SK-N-MC (cell line): ENCODE measurements at regions not wholly inside any gene's neighbourhood (a gene's known extent, or its start where the extent isn't known, plus 50 kb on each side); places are given as distances from the start of the nearest gene placed in this dataset.

ENCODE experiments used
- EZH2 ChIP-seq: fragments of 200-600 bp; sonication (generic); IDR thresholded peaks from one replicate; pipeline ENCODE4 v1.6.1; 2017; ENCODE audit warnings: antibody characterized with exemption
- FOXP2 ChIP-seq: optimal IDR thresholded peaks from 2 replicates; pipeline ENCODE3; 2011; ENCODE audit warnings: mild to moderate bottlenecking, moderate library complexity; ENCODE audit not compliant: insufficient read depth; ENCODE audit errors: extremely low read length, control extremely low read depth
- POLR2AphosphoS5 ChIP-seq: IDR thresholded peaks from 2 replicates; pipeline ENCODE4 v1.6.1; 2012; ENCODE audit warnings: mild to moderate bottlenecking, low read depth, low read length, borderline replicate concordance

- TF ChIP-seq EZH2 (no peak), POLR2AphosphoS5 (no peak), FOXP2 (no peak)
These were observed 288.8 kb upstream of the ADAMTSL1 start for GRCh38 chr9:18185196-18185595.
